Stimulated activated CD4-positive, alpha-beta T cell treated with anti-CD3 and anti-CD28 coated beads, Interleukin-15, amount 100 ng/mL, for 1 hour (primary cell): ENCODE measurements at regions not wholly inside any gene's neighbourhood (a gene's known extent, or its start where the extent isn't known, plus 50 kb on each side); places are given as distances from the start of the nearest gene placed in this dataset.
"Not testable (repeated sequence)": the region's sequence is repeated elsewhere in the genome, so short reads cannot be mapped to it uniquely, and the experiment has no call there.

Experiments
- DNase-seq, 2 donors: peaks; one replicate each; pipeline ENCODE4 v3.0.0-alpha.2; 2020; ENCODE audit warnings: low read depth in 1 of 2, low spot score in 1 of 2

GRCh38 chr10:8334631-8335030 lies 280.1 kb downstream of the GATA3 start:
- DNase-seq: no peak

- no peak for DNase-seq
These were observed 282.3 kb downstream of the GATA3 start for GRCh38 chr10:8336629-8337331.

- DNase-seq: no peak
These were observed 282.8 kb downstream of the GATA3 start for GRCh38 chr10:8337332-8337651.

GRCh38 chr10:8338177-8338766 lies 283.8 kb downstream of the GATA3 start:
- DNase-seq: no peak

GRCh38 chr10:8344756-8345155 lies 290.3 kb downstream of the GATA3 start:
- no peak for DNase-seq

- DNase-seq: no peak
These were observed 292.4 kb downstream of the GATA3 start for GRCh38 chr10:8346861-8347260.

GRCh38 chr10:8347614-8348013 lies 293.1 kb downstream of the GATA3 start:
- not testable (repeated sequence) for DNase-seq

- no peak for DNase-seq
These were observed 295.2 kb downstream of the GATA3 start for GRCh38 chr10:8349610-8350249.

- no peak for DNase-seq
These were observed 295.9 kb downstream of the GATA3 start for GRCh38 chr10:8350250-8350967.

- no peak for DNase-seq
These were observed 297.9 kb downstream of the GATA3 start for GRCh38 chr10:8352171-8353075.

- DNase-seq: no peak
These were observed 301.8 kb downstream of the GATA3 start for GRCh38 chr10:8356283-8356682.

GRCh38 chr10:8359467-8359866 lies 305.0 kb downstream of the GATA3 start:
- no peak for DNase-seq

GRCh38 chr10:8360365-8360764 lies 305.9 kb downstream of the GATA3 start:
- no peak for DNase-seq

GRCh38 chr10:8360814-8361509 lies 306.5 kb downstream of the GATA3 start:
- DNase-seq: no peak

- no peak for DNase-seq
These were observed 307.0 kb downstream of the GATA3 start for GRCh38 chr10:8361510-8361844.

GRCh38 chr10:8365935-8366911 lies 311.7 kb downstream of the GATA3 start:
- DNase-seq: peak; percentile 9 to 26

- DNase-seq: not testable (repeated sequence)
These were observed 313.4 kb downstream of the GATA3 start for GRCh38 chr10:8367672-8368411.

GRCh38 chr10:8369666-8370065 lies 315.2 kb downstream of the GATA3 start:
- no peak for DNase-seq

GRCh38 chr10:8374334-8374733 lies 319.8 kb downstream of the GATA3 start:
- no peak for DNase-seq
